Activated naive CD8-positive, alpha-beta T cell treated with anti-CD3 and anti-CD28 coated beads, Interleukin-2, amount 10 ng/mL, durations not matched to agents 7 days and 5 days (primary cell): ENCODE measurements at regions not wholly inside any gene's neighbourhood (a gene's known extent, or its start where the extent isn't known, plus 50 kb on each side); places are given as distances from the start of the nearest gene placed in this dataset.
"Not testable (repeated sequence)": the region's sequence is repeated elsewhere in the genome, so short reads cannot be mapped to it uniquely, and the experiment has no call there.

Experiments used
- ATAC-seq: fragments of 150-1000 bp; cut with Tn5 transposase; one replicate; pipeline ENCODE4 v1.10.0; 2021; ENCODE audit warnings: low read depth, moderate library complexity
- POLR2A ChIA-PET: fragments of 350-600 bp; sonication (Branson Sonifier 250); formaldehyde crosslinking; loops from one replicate; lab custom pipeline; 2021; ENCODE audit warnings: antibody characterized with exemption; lab: Charles Lee
- DNase-seq: peaks from one replicate; pipeline ENCODE4 v3.0.0; 2021
- H3K27ac Mint-ChIP-seq: one replicate; pipeline ENCODE4 v1.8.0; 2022; ENCODE audit warnings: mild to moderate bottlenecking, mixed read lengths
- H3K27me3 Mint-ChIP-seq: one replicate; pipeline ENCODE4 v1.8.0; 2022; ENCODE audit warnings: mild to moderate bottlenecking, moderate library complexity, mixed read lengths
- H3K36me3 Mint-ChIP-seq: one replicate; pipeline ENCODE4 v1.8.0; 2021; ENCODE audit warnings: mild to moderate bottlenecking, mixed read lengths
- H3K4me1 Mint-ChIP-seq: one replicate; pipeline ENCODE4 v1.8.0; 2021; ENCODE audit warnings: mixed read lengths
- H3K4me3 Mint-ChIP-seq: one replicate; pipeline ENCODE4 v1.8.0; 2022; ENCODE audit warnings: mild to moderate bottlenecking, moderate library complexity, mixed read lengths
- H3K9me3 Mint-ChIP-seq: one replicate; pipeline ENCODE4 v1.8.0; 2021; ENCODE audit warnings: mixed read lengths

DNA sequence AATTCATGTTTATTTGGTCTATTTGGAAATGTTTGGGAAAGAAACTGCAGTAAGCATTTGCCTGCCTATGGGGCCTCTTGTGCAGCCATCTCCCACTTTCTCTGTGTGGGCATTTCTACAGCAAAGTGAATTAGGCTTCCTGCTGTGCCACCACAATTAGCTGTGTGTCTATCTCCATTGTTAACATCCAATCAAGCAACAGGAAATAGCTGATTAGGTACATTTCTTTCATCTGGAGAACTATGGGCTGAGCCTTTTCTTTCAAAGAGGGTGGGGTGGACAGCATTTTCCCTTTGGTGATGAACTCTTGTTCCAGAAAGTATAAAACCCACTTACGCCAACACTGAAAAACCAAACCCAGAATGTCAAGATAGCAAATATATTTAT, 640.0 kb downstream of the ACTR3B start:
- H3K9me3 Mint-ChIP-seq = peaks cover 2% of the 10 kb centered on the region
- no peak for DNase-seq
- POLR2A ChIA-PET = no interaction called here
- H3K27me3 Mint-ChIP-seq = no peaks in the 10 kb centered on the region
- H3K36me3 Mint-ChIP-seq = no peaks in the 10 kb centered on the region
- ATAC-seq = no peak
- no peaks in the 10 kb centered on the region for H3K4me1 Mint-ChIP-seq
- no peak overlapping the region for H3K4me3 Mint-ChIP-seq
- no peak overlapping the region for H3K27ac Mint-ChIP-seq

DNA sequence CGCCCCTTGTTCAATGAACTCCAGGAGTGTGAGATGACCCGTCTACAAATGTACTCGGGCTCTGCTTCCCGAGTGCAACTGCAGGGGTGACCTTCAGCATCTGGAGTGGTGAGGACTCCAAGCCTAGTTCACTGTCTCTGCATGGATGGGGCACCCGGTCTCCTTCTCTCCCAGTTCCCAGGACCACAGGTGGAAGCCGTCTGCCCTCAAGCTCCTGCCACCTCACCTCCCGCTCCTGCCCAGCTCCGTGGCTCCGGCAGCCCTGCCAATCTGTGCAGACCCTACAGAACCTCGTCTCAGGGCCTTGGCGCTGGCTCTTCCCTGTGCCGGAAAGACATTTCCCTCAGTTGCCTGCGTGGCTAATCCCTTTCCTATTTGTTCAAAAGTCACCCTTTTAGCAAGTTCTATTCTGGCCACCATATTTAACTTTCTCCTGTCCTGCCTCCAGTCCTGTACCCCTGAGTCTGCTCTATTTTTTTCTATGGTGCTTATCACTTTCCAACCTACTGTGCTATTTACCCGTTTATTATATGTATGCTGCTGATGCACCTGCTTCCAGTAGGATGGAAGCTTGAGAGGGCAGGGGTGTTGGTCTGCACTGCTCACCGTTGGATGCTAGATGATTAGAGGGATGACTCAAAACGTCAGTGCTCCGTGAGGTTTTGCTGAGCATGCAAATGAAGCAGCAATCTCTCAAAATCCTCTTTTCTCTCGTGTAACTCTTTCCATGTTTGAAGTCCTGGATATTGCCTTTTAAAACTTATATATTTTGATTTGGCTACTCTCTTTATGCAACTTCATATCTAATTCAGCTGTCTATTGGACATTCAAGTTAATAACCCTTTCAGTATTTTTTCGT, 641.4 kb downstream of the ACTR3B start:
- H3K4me1 Mint-ChIP-seq = no peaks in the 10 kb centered on the region
- no peak overlapping the region for H3K27ac Mint-ChIP-seq
- POLR2A ChIA-PET = no interaction called here
- H3K9me3 Mint-ChIP-seq = peaks cover 1% of the 10 kb centered on the region
- H3K36me3 Mint-ChIP-seq = no peaks in the 10 kb centered on the region
- no peak for ATAC-seq
- H3K27me3 Mint-ChIP-seq = no peaks in the 10 kb centered on the region
- DNase-seq = no peak
- H3K4me3 Mint-ChIP-seq = no peak overlapping the region

DNA sequence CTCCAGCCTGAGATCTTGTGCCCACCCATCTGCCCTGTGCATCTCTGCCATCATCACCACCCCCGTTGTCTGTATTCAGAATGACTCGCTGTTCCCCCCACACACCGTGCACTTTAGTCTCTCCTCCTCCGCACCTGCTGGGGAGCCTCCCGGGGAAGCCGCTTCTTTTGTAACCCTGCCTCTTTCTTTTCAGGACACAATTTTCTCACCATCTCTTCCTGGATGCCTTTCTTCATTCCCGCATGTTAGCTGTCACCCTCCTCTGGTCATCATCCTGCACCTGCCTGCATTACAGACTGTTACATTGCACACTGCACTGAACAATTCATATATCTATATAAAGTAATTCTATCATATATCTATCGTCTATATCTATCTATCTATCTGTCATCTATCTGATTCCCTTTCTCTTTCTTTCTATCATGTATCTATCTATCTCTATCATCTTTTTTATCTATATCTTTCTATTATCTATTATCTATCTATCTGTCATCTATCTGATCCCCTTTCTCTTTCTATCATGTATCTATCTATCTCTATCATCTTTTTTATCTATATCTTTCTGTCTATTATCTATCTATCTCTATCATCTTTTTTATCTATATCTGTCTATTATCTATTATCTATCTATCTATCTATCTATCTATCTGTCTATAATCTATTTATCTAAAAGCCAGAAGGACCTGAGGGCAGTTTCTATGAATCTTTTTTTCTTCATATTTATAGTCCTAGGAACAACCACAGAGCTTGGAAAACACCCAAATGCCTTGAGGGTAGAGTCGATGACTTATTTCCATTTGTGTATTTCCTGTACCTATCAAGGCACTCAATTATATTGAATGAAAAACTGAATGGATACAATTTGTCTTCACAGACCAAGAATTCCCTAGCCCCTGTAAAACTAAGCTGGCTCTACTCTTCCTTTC, 642.5 kb downstream of the ACTR3B start:
- Mint-ChIP-seq H3K27ac (no peak overlapping the region), H3K9me3 (peaks cover 1% of the 10 kb centered on the region), H3K4me3 (no peak overlapping the region), H3K27me3 (no peaks in the 10 kb centered on the region), H3K4me1 (no peaks in the 10 kb centered on the region), H3K36me3 (no peaks in the 10 kb centered on the region)
- ATAC-seq = no peak
- POLR2A ChIA-PET = no interaction called here
- no peak for DNase-seq

DNA sequence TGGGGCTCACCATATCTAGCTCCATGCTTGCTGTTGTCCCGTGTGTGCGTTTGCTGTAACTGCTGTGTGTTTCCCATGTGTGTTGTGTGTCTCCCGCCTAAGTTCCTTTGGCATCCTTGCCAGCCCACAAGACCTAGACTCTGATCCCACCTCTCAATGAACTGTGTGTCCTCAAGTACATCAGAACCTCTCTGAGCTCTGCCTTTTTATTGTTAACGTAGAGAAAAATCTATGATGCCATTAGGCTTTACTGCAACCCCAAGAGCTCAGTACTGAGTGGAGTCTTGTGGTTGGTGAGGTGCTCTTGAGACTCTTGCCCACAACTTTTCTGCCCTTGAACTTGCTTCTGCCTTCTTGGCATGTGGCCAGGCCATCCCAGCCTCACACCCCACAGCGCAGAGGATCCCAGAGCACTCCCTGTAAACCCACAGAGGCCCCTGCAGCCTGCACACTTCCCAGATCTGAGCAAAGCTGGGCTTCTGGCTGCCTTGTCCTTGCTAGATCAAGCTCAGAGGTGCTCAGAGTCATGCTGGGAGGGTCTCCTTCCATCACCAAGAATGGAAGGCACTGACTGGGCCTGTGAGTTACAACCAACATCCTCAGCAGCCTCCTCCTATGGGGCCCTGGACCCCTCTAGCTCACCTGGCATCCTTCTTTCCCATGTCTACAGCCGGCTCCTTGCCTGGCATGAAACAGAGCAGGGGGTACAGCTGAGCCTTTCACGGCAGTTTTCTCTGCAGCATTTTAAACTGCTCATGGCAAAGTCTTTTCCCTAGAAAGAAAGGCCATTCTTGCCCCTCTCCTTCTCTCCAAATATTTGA, 643.4 kb downstream of the ACTR3B start:
- no peak overlapping the region for H3K27ac Mint-ChIP-seq
- POLR2A ChIA-PET = no interaction called here

DNA sequence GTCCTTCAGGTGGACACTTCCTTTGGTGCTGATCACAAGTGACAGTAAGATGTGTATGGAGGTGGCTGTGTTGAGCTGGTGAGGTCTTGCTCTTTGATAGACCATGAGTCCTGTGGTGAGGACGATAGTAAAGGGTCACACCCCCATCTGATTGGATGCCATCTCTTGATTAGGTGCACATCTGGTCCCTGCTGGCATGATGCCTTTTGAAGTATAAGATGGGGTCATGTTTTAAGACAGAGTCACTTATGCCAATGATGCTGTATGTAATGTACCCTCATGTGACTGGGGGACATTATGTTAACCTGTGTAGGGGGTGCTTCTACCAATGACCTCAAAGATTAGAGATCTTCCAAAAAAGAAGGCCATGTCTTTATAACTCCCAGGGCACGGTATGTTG, 644.6 kb downstream of the ACTR3B start:
- ATAC-seq = no peak
- Mint-ChIP-seq H3K36me3 (no peaks in the 10 kb centered on the region), H3K4me3 (no peak overlapping the region), H3K9me3 (peaks cover 1% of the 10 kb centered on the region), H3K27ac (no peak overlapping the region), H3K4me1 (no peaks in the 10 kb centered on the region), H3K27me3 (no peaks in the 10 kb centered on the region)
- POLR2A ChIA-PET = no interaction called here
- DNase-seq = no peak

More for the DNA sequence above, 643.4 kb downstream of the ACTR3B start:
- Mint-ChIP-seq H3K9me3 (peaks cover 1% of the 10 kb centered on the region), H3K4me1 (no peaks in the 10 kb centered on the region), H3K36me3 (no peaks in the 10 kb centered on the region), H3K4me3 (no peak overlapping the region), H3K27me3 (no peaks in the 10 kb centered on the region)
- no peak for ATAC-seq
- DNase-seq = no peak

DNA sequence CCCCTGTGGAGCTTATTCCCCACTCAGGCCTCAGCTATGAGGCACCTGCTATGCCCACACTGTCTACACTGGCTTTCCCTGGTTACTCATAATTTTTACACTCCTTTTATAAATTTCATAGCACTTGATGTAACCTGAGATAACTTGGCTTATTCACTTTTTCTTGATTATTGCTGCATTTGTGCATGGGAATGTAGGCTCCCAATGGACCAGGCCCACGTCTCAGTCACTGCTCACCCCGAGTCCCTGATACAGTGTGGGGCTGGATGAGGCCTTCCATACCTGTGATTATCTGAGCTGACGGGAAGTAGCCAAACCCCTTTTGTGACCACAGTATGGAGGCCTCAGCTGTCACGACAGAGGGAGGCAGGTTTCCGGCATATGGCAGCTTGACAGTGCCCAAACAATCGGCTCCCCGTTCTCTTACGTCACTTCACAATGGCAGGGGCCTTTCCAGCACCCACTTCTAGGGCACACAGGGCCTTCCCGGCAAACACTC, 645.3 kb downstream of the ACTR3B start:
- Mint-ChIP-seq H3K4me1 (no peaks in the 10 kb centered on the region), H3K9me3 (peaks cover 1% of the 10 kb centered on the region)
- no peak for DNase-seq

DNA sequence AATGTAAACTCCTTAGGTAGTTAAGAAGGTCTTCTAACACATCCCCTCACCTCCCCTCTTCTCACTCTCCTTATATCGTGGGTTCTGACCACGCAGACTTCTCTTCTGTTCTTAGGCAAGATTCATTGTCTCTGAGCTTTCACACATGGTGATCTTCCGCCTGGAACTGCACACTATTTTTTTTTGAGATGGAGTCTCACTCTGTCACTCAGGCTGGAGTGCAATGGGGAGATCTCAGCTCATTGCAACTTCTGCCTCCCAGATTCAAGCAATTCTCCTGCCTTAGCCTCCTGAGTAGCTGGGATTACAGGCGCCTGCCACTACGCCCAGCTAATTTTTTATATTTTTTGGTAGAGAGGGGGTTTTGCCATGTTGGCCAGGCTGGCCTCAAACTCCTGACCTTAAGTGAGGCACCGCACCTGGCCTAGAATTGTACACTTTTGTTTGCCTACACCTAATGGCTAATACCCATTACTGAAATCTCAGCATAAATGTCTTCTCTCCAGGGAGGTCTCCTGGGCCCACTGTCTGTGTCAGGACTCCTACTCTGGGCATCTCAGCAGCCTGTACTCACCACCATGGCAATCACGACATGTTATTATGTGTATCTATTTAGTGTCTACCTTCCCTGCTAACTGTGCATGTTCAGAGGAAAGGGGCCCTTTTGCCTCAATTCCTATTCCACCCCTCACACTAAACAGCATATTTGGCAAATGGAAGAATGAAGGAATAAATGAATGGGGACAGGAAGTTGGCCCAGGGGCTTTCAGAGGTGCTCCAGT, 646.3 kb upstream of the DPP6 start:
- ATAC-seq (no peak), DNase-seq (no peak)
- no peaks in the 10 kb centered on the region for H3K27me3 Mint-ChIP-seq
- no peaks in the 10 kb centered on the region for H3K4me1 Mint-ChIP-seq
- no peak overlapping the region for H3K4me3 Mint-ChIP-seq
- peaks cover 5% of the 10 kb centered on the region for H3K9me3 Mint-ChIP-seq
- H3K27ac Mint-ChIP-seq = no peak overlapping the region
- POLR2A ChIA-PET = no interaction called here
- no peaks in the 10 kb centered on the region for H3K36me3 Mint-ChIP-seq

More for the DNA sequence above, 645.3 kb downstream of the ACTR3B start:
- H3K36me3 Mint-ChIP-seq = no peaks in the 10 kb centered on the region
- no peak overlapping the region for H3K27ac Mint-ChIP-seq
- no peaks in the 10 kb centered on the region for H3K27me3 Mint-ChIP-seq
- no peak overlapping the region for H3K4me3 Mint-ChIP-seq
- ATAC-seq = no peak
- POLR2A ChIA-PET = no interaction called here

DNA sequence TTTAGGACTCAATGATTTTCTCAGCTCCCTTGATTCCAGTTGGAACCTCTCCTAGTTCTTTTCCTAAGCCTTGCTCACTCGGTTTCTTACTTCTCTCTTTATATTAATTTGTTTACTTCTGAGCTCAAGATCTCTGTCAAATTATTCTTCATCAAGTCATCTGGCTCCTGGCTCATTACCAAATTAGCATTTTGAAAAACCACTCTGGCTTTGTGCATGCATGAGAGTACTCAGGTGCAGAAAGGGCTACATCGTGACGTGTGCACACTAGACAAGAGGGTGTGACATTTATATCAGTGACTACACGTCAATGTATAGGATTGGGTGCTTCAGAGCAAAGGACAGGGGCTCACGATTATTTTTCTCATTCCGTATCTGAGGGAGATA, 645.7 kb upstream of the DPP6 start:
- H3K4me1 Mint-ChIP-seq = no peaks in the 10 kb centered on the region
- H3K27ac Mint-ChIP-seq = no peak overlapping the region
- DNase-seq (no peak), ATAC-seq (no peak)
- no peak overlapping the region for H3K4me3 Mint-ChIP-seq
- H3K27me3 Mint-ChIP-seq = no peaks in the 10 kb centered on the region
- POLR2A ChIA-PET = no interaction called here
- peaks cover 9% of the 10 kb centered on the region for H3K9me3 Mint-ChIP-seq
- H3K36me3 Mint-ChIP-seq = no peaks in the 10 kb centered on the region

DNA sequence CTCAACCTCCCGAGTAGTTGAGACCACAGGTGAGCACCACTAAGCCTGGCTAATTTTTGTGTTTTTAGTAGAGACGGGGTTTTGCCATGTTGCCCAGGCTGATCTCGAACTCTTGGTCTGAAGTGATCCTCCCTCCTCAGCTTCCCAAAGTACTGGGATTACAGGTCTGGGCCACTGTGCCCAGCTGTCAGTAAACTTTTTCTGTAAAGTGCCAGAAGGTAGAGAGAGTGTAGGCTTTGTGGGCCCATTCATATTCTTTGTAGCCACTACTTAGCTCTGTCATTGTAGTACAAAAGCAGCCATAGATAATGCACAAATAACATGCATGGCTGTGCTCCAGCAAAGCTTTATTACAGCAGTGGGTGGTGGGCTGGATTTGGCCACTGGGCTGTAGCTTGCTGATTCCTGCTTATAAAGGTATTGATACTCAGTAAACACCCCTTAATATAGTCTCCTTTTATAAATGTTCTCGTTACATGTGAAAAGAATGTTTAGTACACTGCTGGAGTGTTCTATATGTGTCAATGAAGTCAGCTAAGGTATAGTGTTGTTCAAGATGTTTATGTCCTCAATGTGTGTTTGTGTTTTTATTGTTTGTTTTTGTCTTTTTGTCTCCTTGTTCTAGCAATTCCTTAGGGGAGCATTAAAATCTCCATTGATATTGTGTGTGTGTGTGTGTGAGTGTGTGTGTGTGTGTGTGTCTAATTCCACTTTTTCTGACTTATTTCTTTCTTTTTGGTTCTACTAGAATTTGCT, 644.7 kb upstream of the DPP6 start:
- Mint-ChIP-seq H3K36me3 (no peaks in the 10 kb centered on the region), H3K27ac (no peak overlapping the region), H3K4me1 (no peaks in the 10 kb centered on the region), H3K9me3 (peaks cover 11% of the 10 kb centered on the region), H3K27me3 (no peaks in the 10 kb centered on the region), H3K4me3 (no peak overlapping the region)
- ATAC-seq (no peak), DNase-seq (no peak)
- POLR2A ChIA-PET = no interaction called here

DNA sequence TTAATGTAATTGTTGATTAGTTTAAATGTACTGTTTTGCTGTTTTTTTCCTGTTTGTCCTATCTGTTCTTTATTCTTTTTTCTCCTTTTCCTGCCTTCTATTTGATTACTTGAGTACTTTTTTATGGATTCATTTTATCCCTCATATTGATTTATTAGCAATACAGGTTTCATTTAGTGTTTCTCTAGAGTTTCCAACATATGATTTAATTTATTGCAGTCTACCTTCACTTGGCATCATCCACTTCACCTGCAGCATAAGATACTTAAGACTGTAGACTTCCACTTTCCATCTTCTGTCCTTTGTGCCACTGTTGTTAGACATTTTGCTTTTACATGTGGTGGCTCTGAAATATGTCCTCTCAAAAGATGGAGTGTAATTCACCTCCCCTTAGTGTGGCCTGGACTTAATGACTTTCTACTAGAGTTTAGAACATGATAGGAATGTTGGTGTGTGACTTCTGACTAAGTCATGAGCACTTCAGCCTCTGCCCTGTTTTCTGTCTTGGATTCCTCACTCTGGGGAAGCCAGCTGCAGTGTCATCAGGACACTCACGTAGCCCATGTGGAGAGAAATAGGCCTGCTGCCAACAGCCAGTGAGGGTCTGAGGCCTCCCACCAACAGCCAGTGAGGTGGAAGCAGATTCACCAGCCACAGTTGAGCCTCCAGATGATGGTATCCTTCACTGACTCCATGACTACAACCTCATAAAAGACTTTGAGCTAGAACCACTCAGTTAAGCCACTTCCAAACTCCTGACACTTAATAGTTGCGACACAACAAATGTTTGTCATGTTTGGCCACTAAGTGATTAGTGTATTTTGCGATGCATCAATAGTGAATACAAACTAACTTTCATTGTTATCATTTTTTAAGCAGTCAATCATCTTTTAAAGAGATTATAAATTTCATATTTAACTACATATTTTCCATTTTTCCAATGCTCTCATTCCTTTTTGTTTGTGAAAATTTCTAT, 643.5 kb upstream of the DPP6 start:
- DNase-seq = no peak
- H3K36me3 Mint-ChIP-seq = no peaks in the 10 kb centered on the region
- POLR2A ChIA-PET = no interaction called here

DNA sequence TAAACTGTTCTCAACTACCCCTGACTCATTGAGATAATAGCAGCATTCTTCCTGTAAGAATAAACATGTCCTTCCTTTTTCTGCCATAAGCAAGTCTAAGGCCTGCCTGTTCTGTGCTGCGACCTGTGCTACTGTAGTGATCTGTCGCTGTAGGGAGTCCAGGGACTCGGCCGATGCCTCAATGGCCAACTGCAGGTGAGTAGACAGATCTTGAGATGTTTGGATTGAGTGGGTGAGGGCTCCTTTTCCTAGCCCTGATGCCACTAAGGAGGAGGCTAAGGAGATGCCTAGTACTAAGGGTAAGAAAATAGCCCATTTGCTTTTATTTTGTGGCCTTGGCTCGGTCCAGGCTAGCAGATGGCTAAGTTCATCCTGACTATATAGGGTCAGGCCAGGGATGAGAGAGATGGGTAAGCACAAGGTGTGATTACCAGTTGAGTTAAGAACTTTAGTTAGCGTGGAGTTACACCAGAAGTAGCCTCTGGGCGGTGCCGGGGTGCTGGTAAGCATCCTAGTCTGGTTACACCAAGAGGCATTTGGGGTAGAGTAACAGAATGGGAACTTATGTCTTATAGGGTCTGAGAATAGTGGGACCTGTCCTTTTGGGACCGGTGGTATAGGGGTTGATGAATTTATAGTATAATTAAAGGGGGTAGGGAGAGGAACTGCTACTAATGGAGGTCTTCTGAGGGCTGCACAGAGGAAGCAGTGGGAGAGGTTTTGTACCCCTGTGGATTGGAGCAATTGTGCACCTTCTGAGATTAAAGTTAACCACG, 642.4 kb upstream of the DPP6 start:
- H3K4me3 Mint-ChIP-seq, POLR2A ChIA-PET: not testable (repeated sequence)

More for the DNA sequence above, 643.5 kb upstream of the DPP6 start:
- Mint-ChIP-seq H3K9me3 (peaks cover 16% of the 10 kb centered on the region), H3K27ac (no peak overlapping the region), H3K4me3 (no peak overlapping the region), H3K27me3 (no peaks in the 10 kb centered on the region), H3K4me1 (no peaks in the 10 kb centered on the region)
- no peak for ATAC-seq

More for the DNA sequence above, 642.4 kb upstream of the DPP6 start:
- H3K27ac Mint-ChIP-seq, ATAC-seq, DNase-seq, H3K4me1 Mint-ChIP-seq, H3K27me3 Mint-ChIP-seq, H3K36me3 Mint-ChIP-seq: not testable (repeated sequence)
- peaks cover 16% of the 10 kb centered on the region for H3K9me3 Mint-ChIP-seq
